Transverse colon (tissue), 4 donors: ENCODE measurements at regions not wholly inside any gene's neighbourhood (a gene's known extent, or its start where the extent isn't known, plus 50 kb on each side); places are given as distances from the start of the nearest gene placed in this dataset.

Experiments
- DNase-seq: peaks from one replicate; pipeline ENCODE4 v3.0.0-alpha.2; 2019
- H3K27ac ChIP-seq, 4 donors: fragments of 200-600 bp; sonication (generic); 2 replicates each; pipeline ENCODE4 v1.5.1; 2016 to 2018; ENCODE audit warnings: inconsistent platforms in 4 of 4
- H3K27me3 ChIP-seq: fragments of 200-600 bp; sonication (generic); 2 replicates; pipeline ENCODE4 v1.5.1; 2017; ENCODE audit warnings: inconsistent platforms
- H3K36me3 ChIP-seq, 4 donors: fragments of 200-600 bp; sonication (generic); 2 replicates each; pipeline ENCODE4 v1.5.1; 2017 to 2019; ENCODE audit warnings: inconsistent platforms in 4 of 4
- H3K4me1 ChIP-seq, 4 donors: fragments of 200-600 bp; sonication (generic); 2 replicates each; pipeline ENCODE4 v1.5.1; 2017 to 2020; ENCODE audit warnings: inconsistent platforms in 4 of 4
- H3K4me3 ChIP-seq, 4 donors: fragments of 200-600 bp; sonication (generic); 1 replicate in 1 of 4; 2 replicates in 3 of 4; pipeline versions ENCODE4 v1.5.1 to v1.6.1; 2017 to 2019; ENCODE audit warnings: inconsistent platforms in 4 of 4
- H3K9me3 ChIP-seq, 2 donors: fragments of 200-600 bp; sonication (generic); 2 replicates each; pipeline ENCODE4 v1.5.1; 2017 to 2019; ENCODE audit warnings: inconsistent platforms in 2 of 2
- EP300 ChIP-seq: sonication (generic); formaldehyde crosslinking; IDR thresholded peaks from one replicate; pipeline ENCODE4 v1.6.1; 2017; ENCODE audit warnings: antibody characterized with exemption, low read depth
- POLR2A ChIP-seq: fragments of 450-650 bp; IDR thresholded peaks from one replicate; pipeline ENCODE4 v1.6.1; 2016; ENCODE audit warnings: antibody characterized with exemption, mild to moderate bottlenecking, moderate library complexity
- POLR2AphosphoS5 ChIP-seq, 3 donors: sonication (generic); formaldehyde crosslinking; IDR thresholded peaks; one replicate each; pipeline ENCODE4 v1.6.1; 2016; ENCODE audit warnings: antibody characterized with exemption in 3 of 3
- whole genome bisulfite sequencing, 2 donors: methylation state at CpG; one replicate each; pipeline ENCODE4 v1.1.5; 2018; ENCODE audit warnings: low coverage in 1 of 2; 5-methylcytosine and 5-hydroxymethylcytosine counted together
- in situ Hi-C, 4 donors: fragments of 200-750 bp; cut with MboI; loops; one replicate each; pipeline versions ENCODE4 v1.15.0 to v1.15.1; 2017; ENCODE audit warnings: low sequenced_read_pairs in 3 of 4, low pct_ligation_motif_present in 1 of 4, low pct_unique_long_range_greater_than_20kb in 1 of 4
- intact Hi-C: fragments of 100-400 bp; cut with DNase I; formaldehyde crosslinking; loops from one replicate; pipeline ENCODE4 v1.15.1; 2023; ENCODE audit warnings: low total_unique reads
- TF ChIP-seq, protein P1 (sequence below), 5 experiments: fragments of 200-600 bp in 3 of 5; fragments of 450-650 bp in 2 of 5; sonication (generic) in 3 of 5; IDR thresholded peaks; 1 replicate in 2 of 5; 2 replicates in 3 of 5; pipeline ENCODE4 v1.5.1; 2016 to 2017; ENCODE audit warnings: antibody characterized with exemption in 5 of 5, inconsistent platforms in 3 of 5, mild to moderate bottlenecking in 2 of 5, moderate library complexity in 1 of 5

- 54 to 72% methylated on average over 2 of the region's 2 CpGs for WGBS, 2 donors
- Histone ChIP-seq H3K4me3 (no peak overlapping the region), H3K27ac (no peak overlapping the region), H3K36me3 (no peaks in the 10 kb centered on the region), H3K4me1 (no peaks in the 10 kb centered on the region), H3K9me3 (no peaks in the 10 kb centered on the region), H3K27me3 (no peaks in the 10 kb centered on the region)
- intact Hi-C loops = no loop called here
- no peak for DNase-seq
- in situ Hi-C loops = no loop called here
- TF ChIP-seq POLR2AphosphoS5 (IDR thresholded peaks at IDR 0.05) (no peak), EP300 (no peak), POLR2A (no peak)
- TF ChIP-seq, protein P1, sequence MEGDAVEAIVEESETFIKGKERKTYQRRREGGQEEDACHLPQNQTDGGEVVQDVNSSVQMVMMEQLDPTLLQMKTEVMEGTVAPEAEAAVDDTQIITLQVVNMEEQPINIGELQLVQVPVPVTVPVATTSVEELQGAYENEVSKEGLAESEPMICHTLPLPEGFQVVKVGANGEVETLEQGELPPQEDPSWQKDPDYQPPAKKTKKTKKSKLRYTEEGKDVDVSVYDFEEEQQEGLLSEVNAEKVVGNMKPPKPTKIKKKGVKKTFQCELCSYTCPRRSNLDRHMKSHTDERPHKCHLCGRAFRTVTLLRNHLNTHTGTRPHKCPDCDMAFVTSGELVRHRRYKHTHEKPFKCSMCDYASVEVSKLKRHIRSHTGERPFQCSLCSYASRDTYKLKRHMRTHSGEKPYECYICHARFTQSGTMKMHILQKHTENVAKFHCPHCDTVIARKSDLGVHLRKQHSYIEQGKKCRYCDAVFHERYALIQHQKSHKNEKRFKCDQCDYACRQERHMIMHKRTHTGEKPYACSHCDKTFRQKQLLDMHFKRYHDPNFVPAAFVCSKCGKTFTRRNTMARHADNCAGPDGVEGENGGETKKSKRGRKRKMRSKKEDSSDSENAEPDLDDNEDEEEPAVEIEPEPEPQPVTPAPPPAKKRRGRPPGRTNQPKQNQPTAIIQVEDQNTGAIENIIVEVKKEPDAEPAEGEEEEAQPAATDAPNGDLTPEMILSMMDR (IDR thresholded peaks at IDR 0.05) = no peak
Observed at GRCh38 chr10:64586934-64587503, 1065.8 kb downstream of the REEP3 start.

DNA sequence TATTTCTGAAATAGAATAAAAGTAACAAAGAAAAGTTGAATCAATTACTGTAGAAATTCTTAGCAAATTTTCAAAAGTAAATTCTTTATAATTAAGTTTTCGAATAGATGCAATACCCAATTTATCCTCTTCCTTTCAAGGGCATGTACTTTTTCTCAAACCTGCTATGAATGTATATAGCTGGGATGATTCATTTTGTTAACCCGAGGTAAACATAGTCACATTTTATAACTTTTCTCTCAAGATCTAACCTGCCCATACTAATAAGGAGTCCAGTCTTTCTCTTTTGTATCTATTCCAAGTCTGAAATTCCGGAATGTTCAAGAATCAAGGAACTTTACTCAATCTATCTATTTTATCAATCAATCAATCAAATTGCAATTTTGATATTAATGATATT, 1072.9 kb downstream of the REEP3 start:
- no peaks in the 10 kb centered on the region for H3K36me3 ChIP-seq
- TF ChIP-seq POLR2A (no peak), POLR2AphosphoS5 (IDR thresholded peaks at IDR 0.05) (no peak), EP300 (no peak)
- TF ChIP-seq, protein P1 (IDR thresholded peaks at IDR 0.05) = no peak
- H3K27me3 ChIP-seq = no peaks in the 10 kb centered on the region
- DNase-seq = no peak
- no peaks in the 10 kb centered on the region for H3K9me3 ChIP-seq
- no peak overlapping the region for H3K27ac ChIP-seq
- H3K4me1 ChIP-seq = no peaks in the 10 kb centered on the region
- in situ Hi-C loops (no loop called here), intact Hi-C loops (no loop called here)
- 69 to 75% methylated on average over 3 of the region's 3 CpGs for WGBS, 2 donors
- no peak overlapping the region for H3K4me3 ChIP-seq

- WGBS, 2 donors = 70 to 88% methylated on average over 1 of the region's 1 CpG
- no peak for DNase-seq
- H3K27me3 ChIP-seq = no peaks in the 10 kb centered on the region
- in situ Hi-C loops = no loop called here
- no peaks in the 10 kb centered on the region for H3K4me1 ChIP-seq
- H3K27ac ChIP-seq = no peak overlapping the region
- no peak overlapping the region for H3K4me3 ChIP-seq
- no peaks in the 10 kb centered on the region for H3K36me3 ChIP-seq
- TF ChIP-seq EP300 = no peak
- H3K9me3 ChIP-seq = no peaks in the 10 kb centered on the region
- intact Hi-C loops = no loop called here
Observed at GRCh38 chr10:64598600-64598999, 1077.4 kb downstream of the REEP3 start.

DNA sequence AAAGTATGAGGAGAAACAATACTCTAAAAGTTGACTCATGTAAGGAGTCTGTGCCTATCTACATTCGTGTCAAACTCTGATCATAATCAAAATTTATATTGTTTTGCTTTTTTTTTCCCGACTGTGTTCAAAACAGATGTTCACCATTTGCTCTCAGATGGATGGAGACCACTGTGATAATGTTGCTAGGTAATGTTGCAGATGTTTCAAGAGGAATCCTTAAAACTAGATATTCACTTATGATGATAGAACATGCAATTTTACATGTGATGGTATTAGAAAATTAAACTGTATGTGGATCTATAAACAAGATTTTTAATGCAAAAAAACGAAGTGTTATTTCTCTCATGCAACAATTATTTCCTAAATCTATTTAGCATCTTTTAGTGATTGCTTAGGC, 1080.1 kb downstream of the REEP3 start:
- Histone ChIP-seq H3K27ac (no peak overlapping the region), H3K36me3 (no peaks in the 10 kb centered on the region), H3K4me1 (no peaks in the 10 kb centered on the region), H3K4me3 (no peak overlapping the region), H3K9me3 (no peaks in the 10 kb centered on the region), H3K27me3 (no peaks in the 10 kb centered on the region)
- intact Hi-C loops = no loop called here
- in situ Hi-C loops = no loop called here
- TF ChIP-seq, protein P1 (IDR thresholded peaks at IDR 0.05) = no peak
- TF ChIP-seq POLR2AphosphoS5 (IDR thresholded peaks at IDR 0.05) = no peak
- TF ChIP-seq POLR2A = no peak
- TF ChIP-seq EP300 = no peak
- DNase-seq = no peak
- WGBS, 2 donors = 33 to 44% methylated on average over 2 to 3 of the region's 3 CpGs

GRCh38 chr10:64617085-64617484, 1095.9 kb downstream of the REEP3 start:
- intact Hi-C loops = no loop called here
- 45 to 49% methylated on average over 3 of the region's 3 CpGs for WGBS, 2 donors
- DNase-seq = no peak
- Histone ChIP-seq H3K36me3 (no peaks in the 10 kb centered on the region), H3K27me3 (no peaks in the 10 kb centered on the region), H3K4me1 (no peaks in the 10 kb centered on the region), H3K4me3 (no peak overlapping the region), H3K9me3 (no peaks in the 10 kb centered on the region), H3K27ac (no peak overlapping the region)
- in situ Hi-C loops = no loop called here
- no peak for TF ChIP-seq POLR2A
- TF ChIP-seq, protein P1 (IDR thresholded peaks at IDR 0.05) = no peak
- TF ChIP-seq POLR2AphosphoS5 (IDR thresholded peaks at IDR 0.05) = no peak
- TF ChIP-seq EP300 = no peak
